LNCaP clone FGC (cell line): ENCODE measurements at regions not wholly inside any gene's neighbourhood (a gene's known extent, or its start where the extent isn't known, plus 50 kb on each side); places are given as distances from the start of the nearest gene placed in this dataset.

ENCODE experiments used
- DNase-seq: peaks from one replicate; pipeline ENCODE4 v3.0.0-alpha.2; 2011; ENCODE audit warnings: low read depth
- H3K4me3 ChIP-seq: 2 replicates; pipeline ENCODE4 v1.5.1; 2011; ENCODE audit warnings: mild to moderate bottlenecking, low read depth, low read length, control low read depth
- CTCF ChIP-seq: IDR thresholded peaks from 2 replicates; pipeline ENCODE4 v1.5.1; 2012; ENCODE audit warnings: mild to moderate bottlenecking; ENCODE audit not compliant: control insufficient read depth, insufficient read depth; ENCODE audit errors: extremely low read depth

- DNase-seq: no peak
- TF ChIP-seq CTCF: no peak
These were observed 74.1 kb downstream of the SLC35B3 start for GRCh38 chr6:8361259-8361658.

GRCh38 chr6:8352966-8353340, 82.4 kb downstream of the SLC35B3 start:
- no peak overlapping the region for H3K4me3 ChIP-seq
- no peak for DNase-seq
- no peak for TF ChIP-seq CTCF

More at GRCh38 chr6:8361259-8361658, 74.1 kb downstream of the SLC35B3 start:
- no peak overlapping the region for H3K4me3 ChIP-seq

DNA sequence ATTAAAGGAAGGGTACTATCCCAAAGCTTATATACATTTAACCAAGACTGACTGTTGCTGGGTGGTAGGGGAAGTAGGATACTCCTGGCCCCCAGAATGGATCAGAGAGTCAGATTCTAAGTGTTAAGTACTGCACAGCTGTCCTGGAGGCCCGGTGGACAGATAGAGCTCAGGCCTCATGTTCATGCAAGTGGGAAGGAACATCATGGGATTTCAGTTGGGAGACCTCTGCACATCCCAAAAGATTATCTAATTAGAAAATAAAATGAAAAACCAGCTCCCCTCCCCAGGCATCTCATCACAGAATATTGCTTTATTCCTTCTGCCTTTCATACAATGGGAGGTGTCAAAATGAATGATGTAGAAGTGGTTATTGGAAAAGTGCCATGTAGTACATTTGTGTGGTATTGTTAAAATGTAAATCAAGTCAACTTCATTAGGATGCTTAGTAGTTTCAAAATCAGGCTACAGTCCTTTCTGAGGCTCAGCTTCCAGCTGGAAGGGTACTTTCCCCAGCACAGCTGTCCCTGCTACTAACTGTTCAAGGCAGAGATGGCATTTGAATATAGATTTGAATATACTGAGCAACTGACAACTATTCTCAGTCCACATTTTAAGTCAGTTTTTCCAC, 82.9 kb downstream of the SLC35B3 start:
- H3K4me3 ChIP-seq: no peak overlapping the region
- no peak for TF ChIP-seq CTCF
- no peak for DNase-seq

DNA sequence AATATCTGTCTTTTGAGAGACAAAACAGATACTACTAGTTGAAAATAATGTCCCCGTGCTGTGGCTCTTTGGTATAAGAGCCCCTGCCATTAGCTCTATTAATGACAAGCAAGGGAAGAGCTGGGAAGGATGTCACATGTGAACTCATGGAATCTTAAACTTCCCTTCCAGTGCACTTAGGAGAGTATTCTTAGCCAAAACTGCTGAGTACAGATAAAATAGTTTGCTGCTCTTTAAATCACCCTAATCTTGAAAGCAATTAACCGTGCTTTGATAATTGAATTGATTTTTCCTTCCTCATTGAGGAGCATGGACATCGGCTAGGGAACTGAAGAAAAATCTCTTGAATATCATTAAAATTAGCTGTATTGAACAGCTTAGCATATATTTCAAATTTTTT, 91.7 kb downstream of the SLC35B3 start:
- no peak for DNase-seq
- TF ChIP-seq CTCF: no peak
- H3K4me3 ChIP-seq: no peak overlapping the region

- TF ChIP-seq CTCF: no peak
- DNase-seq: no peak
These were observed 93.0 kb downstream of the SLC35B3 start for GRCh38 chr6:8342241-8342819.

DNA sequence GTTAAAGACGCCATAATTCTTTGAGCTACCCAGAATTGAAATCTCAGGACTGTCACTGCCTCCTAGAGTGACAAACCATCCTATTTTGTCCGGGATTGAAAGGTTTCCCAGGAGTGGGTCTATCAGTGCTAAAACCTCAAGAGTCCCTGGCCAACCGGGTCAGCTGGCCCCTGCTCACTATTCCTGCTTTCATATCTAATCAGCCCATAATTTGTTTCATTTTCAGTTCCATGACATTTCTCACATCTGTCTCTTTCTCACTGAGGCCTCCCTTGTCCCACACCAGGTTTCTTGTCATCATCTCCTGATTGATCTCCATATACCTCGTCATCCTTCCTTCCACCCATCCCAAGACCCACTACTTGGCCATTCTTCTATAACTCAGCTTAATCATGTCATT, 98.2 kb downstream of the SLC35B3 start:
- no peak for TF ChIP-seq CTCF
- H3K4me3 ChIP-seq: no peak overlapping the region
- DNase-seq: no peak

More at GRCh38 chr6:8342241-8342819, 93.0 kb downstream of the SLC35B3 start:
- H3K4me3 ChIP-seq: no peak overlapping the region

DNA sequence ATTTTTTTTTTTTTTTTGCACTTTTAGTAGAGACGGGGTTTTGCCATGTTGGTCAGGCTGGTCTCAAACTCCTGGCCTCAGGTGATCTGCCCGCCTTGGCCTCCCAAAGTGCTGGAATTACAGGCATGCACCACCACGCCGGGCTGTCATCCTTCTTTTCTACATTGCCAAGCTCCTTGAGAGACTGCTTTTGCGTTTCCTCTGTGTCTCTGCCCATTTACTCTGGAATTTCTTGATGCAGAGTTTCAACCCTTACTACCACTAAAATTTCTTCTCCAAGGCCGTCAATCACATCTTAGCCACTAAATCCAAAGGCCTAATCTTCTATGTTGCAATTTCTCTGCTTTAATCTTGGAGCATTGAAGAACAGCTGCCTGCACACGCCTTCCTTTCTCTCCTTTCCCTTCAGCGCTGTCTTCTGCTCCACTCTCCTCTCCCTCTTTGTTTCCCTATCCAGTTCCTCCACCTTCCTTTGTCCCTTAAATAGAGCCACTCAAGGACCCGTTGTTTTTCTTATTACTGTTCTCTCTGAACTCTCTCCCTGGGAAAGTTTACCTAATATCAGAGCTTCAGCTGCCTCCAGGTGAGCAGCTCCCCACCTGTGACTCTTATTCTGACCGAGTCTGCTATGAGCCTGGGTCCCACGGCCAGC, 98.8 kb downstream of the SLC35B3 start:
- TF ChIP-seq CTCF: no peak
- DNase-seq: no peak
- H3K4me3 ChIP-seq: no peak overlapping the region
